ENCODE measurements at regions not wholly inside any gene's neighbourhood (a gene's known extent, or its start where the extent isn't known, plus 50 kb on each side); places are given as distances from the start of the nearest gene placed in this dataset.
A peak's percentile ranks its signal among the peaks of the same experiment; 100 is the strongest.
"Not testable (repeated sequence)": the region's sequence is repeated elsewhere in the genome, so short reads cannot be mapped to it uniquely, and the experiment has no call there.

DNA sequence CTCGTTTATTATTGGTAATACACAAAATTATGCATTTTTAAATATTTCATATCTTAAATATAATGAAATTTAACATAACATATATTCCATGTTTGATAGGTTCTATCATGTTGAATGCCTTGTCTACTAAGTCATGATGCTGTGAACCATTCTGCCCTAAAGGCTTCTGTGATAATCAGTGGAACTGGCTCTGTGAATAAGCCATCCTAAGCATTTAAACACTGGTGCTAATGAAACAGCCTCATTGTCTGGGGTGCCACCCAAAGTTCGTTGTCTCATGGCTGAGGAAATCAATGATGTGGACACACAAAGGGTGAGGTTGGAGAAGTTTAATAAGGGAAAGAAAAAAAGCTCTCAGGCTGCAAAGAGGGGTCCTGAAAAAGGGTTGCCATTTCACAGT lies 264.7 kb upstream of the ZRANB2 start:
- no peak for DNase-seq (ENCODE audit: low spot score)

DNA sequence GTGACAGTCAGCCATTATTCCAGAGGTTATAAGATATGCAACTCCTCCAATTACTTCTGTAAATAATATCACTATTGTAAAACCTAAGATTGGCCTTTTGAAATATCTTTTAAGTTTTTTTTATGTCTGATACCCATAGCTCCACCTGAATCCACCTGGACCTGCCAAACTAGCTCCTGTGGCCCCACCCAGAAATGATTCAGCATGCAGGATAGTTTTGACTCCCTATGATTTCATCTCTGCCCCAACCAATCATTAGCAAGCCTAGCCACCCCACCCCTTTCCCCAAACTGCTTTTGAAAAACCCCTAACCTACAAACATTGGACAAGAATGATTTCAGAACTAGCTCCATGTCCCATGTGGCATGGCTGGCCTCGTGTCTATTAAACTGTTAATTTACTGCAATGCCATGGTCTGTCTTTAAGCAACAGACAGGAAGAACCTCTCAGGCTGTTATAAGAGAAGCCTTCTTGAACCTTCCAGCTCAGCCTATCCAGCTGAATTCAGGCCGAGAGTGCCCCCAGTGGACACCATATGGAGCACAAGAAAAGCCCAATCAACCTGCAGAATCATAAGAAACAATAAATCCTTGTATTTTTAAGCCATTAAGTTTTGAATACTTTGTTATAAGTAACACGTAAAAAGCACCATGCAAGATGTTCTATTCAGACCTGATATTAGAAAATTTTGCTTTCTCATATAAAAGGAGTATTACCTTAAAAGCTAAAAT lies 263.0 kb upstream of the ZRANB2 start:
- no peak for DNase-seq (ENCODE audit: low spot score)

DNA sequence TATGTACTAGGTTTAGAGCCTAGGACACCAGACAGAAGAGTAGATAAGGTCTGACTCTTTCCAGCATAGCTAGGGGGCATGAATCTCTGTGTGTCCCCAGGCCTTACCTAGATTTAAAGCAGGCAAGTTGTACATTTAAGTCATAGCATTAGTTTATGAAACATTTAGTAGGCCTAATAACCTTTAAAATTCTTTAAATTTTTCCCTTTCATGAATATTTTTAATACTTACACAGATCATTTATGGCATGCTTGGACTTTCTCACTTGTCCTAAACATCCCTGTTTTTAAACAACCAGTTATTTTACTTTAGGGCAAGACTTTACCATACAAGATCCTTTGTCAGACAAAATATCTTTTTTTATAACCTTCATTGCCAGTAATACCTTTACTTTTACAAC lies 258.4 kb upstream of the ZRANB2 start:
- no peak for DNase-seq (ENCODE audit: low spot score)

DNA sequence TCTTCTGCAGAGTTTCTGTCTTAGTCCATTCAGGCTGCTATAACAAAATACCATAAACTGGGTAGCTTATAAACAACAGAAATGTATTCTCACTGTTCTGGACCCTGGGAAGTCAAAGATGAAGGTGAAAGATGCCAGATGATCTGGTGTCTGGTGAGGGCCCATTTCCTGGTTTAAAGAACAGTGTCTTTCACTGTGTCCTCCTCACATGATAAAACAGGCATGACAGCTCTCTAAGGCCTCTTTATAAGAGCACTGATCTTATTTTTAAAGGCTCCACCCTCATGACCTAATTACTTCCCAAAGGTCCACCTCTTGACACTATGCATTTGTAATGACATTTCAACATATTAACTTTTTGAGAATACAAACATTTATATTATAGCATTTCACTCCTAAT lies 250.2 kb upstream of the ZRANB2 start:
- no peak for DNase-seq (ENCODE audit: low spot score)

DNA sequence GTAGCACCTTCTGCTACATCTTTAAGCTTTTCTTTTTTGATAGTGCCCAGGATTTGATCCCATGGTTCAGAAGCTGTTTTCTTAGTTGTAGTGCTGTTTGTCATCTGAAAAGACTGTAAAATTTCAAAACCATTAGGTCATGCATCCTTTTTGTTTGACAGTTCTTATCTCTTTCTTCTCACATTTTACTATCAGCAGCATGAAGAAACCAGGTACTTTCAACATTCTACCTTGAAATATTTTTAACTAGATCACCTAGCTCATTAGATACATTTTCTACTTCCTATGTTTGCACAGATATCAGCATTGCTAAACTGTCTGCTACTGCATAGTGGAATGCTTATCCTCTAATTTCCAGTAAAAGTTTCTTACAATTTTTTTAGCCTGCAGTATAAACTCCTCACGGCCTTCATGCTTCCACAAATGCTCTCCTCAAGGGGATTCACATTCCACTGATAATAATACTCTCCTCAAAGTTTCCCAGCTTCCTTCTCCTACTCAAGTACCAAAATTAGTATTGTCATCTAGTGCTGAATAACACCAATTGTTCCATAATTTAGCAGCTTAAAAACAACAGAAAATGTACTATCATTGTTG lies 243.9 kb upstream of the ZRANB2 start:
- no peak for DNase-seq (ENCODE audit: low spot score)

DNA sequence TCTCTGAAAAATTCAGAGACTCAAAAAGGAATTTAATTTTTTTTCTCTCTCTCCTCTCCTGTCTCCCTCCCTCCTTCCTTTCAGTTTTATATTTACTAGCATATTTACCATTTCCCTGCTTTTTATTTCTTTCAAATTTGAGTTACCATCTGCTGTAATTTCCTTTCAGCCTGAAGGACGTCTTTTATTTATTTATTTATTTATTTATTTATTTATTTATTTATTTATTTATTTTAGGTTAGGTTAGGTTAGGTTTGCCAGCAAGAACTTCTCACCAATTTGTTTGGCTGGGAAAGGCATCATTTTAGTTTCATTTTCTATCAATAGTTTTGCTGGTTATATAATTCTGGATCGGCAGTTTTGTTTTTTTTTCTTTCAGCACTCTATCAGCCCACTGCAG lies 231.7 kb upstream of the ZRANB2 start:
- DNase-seq (ENCODE audit: low spot score), result no peak

DNA sequence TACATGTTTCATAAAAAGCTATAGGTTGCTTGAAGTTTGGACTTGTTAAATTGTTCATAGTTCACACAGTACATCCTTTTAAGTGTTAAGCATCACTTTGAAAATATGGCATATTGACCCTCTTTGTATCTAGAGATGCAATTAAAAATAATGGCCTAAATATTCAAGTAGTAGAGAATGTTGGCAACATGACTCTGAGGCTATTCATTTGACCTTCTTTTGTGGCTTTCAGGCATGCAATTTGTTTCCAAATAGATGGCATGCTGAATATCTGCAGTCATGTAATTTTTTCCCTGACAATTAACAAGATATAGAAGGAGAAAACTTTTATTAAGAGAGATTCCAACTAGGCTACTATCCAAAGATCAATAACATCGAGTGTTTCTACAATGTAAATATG lies 230.5 kb upstream of the ZRANB2 start:
- DNase-seq (ENCODE audit: low spot score), result no peak

DNA sequence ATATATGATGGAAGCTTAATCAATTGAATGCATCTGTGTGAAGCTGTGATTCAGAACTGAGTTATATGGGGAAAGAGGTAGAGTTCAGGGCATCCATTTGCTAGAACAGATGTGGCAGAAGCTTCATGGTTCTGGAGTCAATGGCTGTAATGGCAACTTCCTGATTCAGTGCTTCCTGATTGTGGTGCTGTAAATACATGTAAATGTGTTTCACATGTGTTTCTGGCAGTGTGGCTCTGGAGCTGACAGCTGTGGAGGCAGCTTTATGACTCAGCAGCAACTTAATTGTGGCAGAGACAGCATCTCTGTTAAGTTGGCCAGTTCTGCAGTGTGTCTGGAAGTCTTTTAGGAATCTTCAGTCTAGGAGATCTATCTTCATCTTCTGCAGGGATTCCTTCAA lies 226.6 kb upstream of the ZRANB2 start:
- DNase-seq (ENCODE audit: low spot score), result peak; percentile 9

DNA sequence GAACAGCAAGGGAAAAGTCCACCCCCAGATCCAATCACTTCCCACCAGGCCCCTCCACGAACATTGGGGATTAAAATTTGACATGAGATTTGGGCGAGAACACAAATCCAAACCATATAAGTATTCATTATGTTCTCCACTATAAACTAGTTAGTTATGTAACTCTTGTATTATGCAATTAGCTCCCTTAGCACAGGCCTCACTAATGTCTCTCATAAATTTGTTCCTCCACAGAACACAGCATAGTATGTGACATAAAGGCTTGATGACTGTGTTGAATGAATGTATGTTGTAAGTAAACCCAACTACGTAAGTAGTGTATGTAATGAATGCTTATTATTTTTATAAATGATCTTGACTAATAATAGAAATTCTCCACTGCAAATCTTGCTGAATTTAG lies 223.3 kb upstream of the ZRANB2 start:
- DNase-seq (ENCODE audit: low spot score), result no peak

DNA sequence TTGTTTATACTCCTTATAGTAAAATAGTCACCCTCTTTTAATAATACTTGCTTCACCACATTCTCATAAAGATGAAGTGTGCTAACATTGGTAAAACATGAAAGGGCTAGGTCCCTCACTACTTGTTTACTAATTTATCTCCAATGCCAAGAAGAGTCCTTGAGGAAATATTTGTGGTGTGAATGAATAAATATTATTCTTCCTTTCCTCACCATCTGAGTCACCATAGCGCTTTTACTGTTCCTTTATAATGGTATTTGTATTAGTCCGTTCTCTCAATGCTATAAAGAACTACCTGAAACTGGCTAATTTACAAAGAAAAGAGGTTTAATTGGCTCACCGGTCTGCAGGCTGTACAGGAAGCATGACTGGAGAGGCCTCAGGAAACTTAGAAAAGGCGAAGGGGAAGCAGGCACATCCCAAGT lies 222.8 kb upstream of the ZRANB2 start:
- no peak for DNase-seq (ENCODE audit: low spot score)

DNA sequence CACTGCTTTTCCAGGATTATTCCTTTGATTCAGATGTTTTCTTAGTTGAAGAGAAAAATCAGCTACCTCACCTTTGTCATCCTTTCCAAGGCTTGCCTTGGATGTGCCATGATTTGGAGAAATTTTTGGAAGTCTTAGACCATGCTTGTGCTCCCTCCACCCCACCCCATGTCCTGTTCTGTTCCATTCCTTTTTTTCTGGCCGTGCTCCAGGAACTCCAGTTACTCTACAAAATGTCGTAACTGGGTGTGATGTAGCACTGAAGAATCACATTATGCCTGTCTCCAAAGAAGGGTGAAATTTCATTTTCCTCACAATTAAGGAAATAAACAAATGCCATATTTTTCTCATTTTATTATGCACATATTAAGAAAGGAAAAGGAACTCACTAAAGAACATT lies 217.8 kb upstream of the ZRANB2 start:
- DNase-seq (ENCODE audit: low spot score), result no peak

DNA sequence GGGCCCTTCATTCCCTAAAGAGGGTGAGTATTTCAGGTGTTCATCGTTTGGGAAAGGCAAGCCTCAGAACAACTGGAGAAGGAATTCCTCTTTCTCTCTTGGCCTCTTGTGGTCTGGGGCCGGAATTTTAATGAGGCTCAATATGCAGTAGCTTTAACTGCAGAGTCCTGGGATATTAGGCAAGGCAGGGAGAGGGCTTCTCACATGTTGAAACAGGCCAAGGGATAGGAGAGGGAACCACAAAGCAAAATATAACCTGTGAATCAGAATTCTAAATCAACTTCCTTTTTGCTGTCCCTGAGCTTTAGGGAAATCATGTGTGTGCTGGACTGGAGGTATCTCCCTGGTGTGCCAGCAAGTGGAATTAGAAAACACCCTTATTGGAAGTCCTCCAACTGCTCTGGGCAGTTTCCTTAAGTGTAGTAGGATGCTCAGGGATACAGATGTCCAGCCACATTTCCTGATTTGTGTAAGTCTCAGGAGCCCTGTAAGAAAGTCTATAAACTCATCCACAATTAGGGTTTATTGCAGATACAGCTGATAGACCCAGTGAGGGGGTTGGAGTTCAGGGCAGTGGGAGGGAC lies 215.8 kb upstream of the ZRANB2 start:
- DNase-seq (ENCODE audit: low spot score), result no peak

DNA sequence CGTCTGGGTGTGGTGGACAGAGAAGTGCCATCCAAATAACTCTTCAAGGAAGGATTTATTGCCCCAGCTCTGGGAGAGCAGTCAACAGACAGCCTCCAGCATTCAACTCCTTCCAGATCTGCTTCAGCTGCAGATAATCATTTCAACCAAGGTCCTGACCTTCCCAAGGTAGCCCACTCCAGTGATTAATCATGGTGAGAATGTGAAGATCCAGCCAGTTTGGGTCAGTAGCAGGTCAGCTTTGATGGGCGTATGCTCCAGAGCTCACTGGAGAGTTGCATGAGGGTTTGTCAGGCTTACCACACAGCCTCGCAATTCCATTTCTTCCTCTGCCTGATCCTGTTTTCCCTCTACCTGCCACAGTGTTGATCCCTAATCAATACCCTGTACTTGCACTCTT lies 214.5 kb upstream of the ZRANB2 start:
- DNase-seq (ENCODE audit: low spot score), result no peak

DNA sequence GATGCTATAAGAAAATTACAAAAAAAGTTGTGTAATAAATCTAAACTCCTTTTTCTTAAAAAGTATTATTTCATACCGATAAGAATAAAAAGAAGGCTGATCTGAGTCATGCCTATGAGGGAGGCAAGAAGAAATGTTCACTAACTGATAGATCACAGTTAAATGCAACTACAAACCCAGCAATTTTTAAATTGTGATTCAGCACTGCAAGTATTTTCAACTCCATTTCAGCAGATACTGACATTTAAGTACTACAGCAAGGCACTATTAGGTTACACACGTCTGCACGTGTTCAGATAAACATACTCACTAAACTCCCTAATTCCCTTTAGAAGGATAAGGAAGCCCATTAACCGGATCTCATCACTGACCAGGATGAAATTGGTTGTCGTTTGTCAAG lies 213.3 kb upstream of the ZRANB2 start:
- DNase-seq (ENCODE audit: low spot score), result no peak

DNA sequence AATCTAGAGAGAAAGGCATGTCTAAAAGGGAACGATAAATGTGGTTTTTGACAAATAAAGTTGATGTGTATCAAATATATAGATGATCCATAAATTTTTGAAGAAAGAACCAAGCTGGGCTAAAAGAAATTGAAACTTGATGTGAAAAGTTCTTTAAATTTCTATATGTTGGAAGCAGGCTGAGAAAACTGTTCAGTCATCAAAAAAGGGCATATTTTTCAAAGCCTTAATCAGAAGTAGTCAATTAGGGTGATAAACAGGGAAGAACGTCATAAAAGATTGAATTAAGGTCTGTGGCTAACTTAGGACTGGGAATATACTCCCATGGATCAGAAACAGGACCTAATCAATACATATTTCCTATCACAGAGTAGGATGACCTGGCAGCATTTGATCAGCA lies 211.4 kb upstream of the ZRANB2 start:
- DNase-seq (ENCODE audit: low spot score), result no peak

DNA sequence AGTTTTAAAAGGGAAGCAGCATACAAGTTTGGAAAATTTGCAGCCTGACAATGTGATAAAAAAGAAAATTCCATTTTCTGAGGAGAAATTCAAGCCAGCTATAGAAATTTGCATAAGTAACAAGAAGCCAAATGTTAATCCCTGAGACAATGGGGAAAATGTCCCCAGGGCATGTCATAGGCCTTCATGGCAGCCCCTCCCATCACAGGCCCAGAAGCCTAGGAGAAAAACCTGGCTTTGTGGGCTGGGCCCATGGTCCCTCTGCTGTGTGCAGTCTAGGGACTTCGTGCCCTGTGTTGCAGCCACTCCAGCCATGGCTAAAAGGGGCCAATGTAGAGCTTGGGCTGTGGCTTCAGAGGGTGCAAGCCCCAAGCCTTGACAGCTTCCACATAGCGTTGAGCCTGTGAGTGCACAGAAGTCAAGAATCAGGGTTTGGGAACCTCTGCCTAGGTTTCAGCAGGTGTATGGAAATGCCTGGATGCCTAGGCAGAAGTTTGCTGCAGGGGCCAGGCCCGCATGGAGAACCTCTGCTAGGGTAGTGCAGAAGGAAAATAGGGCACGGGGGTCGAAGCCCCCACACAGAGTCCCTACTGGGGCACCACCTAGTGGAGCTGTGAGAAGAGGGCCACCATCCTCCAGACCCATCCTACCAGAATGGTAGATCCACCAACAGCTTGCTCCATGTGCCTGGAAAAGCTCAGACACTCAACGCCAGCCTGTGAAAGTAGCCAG lies 209.8 kb upstream of the ZRANB2 start:
- not testable (repeated sequence) for DNase-seq (ENCODE audit: low spot score)

DNA sequence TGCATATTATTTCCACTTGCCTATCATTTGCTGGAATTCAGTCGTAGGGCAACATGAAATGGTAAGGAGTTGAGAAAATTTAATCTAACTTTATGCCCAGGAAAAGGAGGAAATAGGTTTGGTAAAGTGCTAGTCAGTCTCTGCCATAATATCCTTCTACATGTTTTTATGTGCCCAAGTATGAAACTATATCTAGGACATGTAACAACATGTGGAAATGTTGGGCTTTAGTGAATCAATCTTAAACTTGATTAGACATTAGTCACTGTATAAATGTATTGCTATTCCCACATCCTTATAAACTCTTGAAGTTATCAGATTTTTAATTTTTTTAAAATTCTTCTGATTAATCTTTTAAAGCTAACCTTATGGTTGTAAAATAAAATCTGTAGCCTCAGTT lies 204.7 kb upstream of the ZRANB2 start:
- no peak for DNase-seq (ENCODE audit: low spot score)

DNA sequence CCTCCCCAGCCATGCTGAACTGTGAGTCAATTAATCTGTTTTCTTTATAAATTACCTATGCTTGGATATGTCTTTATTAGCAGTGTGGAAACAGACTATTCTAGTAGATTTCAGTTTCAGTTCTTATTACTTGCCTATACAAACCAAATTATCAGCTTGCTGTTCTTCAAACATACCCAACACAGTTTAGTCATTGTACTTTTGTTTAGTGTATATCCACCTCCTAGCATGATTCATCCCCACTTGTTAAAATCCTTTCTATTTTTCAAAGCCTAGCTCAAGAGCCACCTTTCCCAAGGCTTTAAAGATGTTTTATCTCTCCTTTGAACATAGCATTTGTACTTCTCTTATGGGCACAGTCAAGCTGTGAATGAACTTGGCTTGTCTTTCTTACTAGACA lies 195.6 kb upstream of the ZRANB2 start:
- DNase-seq (ENCODE audit: low spot score), result no peak

DNA sequence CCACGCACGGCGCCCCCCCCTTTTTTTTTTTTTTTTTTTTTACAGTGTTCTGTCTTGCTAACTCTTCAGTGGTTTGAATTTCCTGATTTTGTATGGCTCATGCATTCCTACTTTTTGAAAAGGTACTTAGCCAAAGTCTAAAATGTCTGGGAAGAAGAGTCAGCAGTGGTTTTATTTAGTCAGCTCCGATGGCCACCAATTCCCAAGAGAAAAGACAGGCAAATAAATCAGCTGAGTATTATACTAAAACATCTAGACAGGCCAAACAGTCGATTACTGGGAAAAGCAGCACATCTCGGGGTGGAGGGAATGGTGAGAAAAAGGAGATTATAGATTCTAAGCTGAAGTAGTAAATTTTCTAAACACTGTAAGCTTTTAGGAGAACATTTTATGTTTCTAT lies 192.5 kb upstream of the ZRANB2 start:
- DNase-seq (ENCODE audit: low spot score), result no peak

DNA sequence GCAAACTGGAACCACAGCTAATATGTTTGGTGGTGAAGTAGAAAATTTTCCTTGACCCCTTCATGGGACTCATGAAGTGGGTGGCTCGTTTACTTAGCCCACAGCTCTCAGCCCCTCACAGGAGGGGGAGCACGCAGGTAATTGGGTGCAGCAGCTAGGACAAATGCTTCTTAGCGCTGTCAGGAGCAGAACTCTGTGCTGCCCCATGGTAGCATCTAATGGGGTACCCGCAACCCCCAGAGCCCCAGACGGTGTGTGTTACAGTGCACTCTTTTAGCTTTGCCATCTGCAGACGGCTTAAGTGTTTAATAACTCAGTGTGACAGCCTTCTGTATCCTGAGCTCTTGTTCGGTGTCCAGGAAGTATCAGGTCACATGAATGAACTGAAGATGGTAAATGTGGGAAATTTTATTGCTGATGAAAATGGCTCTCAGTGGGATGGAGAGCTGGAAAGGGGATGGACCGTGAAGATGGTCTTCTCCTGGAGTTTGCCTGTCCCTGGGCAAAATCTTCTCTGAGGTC lies 189.6 kb upstream of the ZRANB2 start:
- no peak for DNase-seq (ENCODE audit: low spot score)

DNA sequence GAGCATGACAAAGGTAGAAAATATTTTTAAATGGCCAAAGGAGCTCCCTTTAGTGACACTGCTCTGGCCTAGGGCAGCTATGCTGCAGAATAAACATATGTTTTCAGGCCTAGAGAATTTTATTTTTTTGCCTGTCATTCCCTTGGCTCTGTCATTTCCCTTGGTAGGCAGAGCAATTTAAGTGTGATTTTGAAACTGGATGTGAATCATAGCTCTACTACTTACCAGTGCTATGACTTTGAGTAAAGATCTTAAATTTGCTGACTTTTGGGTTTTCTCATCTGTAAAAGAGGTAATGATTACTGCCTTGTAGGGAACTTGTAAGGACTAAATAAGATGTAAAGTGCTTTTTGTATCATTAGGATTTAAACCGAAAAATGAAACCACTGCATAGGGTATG lies 189.0 kb upstream of the ZRANB2 start:
- no peak for DNase-seq (ENCODE audit: low spot score)

DNA sequence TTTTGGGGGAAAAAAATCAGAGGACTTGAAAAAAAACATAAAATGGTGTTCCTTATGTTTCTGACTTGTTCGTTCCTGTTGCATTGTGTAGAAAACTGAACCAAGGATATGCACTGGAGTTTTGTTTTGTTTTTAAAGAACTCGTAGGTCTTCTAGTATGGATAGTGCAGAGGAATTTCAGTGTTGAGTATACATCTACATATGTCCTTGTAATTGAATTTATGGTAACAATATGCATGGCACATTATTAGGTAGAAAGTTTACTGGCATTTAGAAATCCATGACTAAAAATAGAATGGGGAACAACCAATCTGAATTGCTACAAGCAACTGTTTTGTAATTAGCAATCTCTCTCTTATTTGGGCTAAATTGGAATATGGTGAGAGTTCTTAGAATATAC lies 188.3 kb upstream of the ZRANB2 start:
- no peak for DNase-seq (ENCODE audit: low spot score)

DNA sequence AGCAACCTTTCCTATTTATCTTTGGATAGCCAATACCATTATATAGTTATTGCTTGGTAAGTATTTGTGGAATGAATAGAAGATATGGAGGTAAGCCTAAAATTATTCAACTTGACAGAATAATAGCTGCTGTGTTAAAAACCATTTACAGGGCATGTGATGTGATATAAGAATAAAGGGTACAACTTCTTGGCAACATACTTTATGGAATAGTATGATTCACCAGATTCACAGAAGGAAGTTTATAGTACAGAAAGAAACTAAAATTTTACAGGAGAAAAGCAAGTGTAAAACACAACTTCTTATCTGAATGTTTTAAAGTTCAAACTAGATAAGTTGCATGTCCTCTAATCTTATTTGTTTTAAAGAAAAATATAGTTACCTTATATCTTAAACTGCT lies 186.4 kb upstream of the ZRANB2 start:
- no peak for DNase-seq (ENCODE audit: low spot score)
